Keratinocyte (primary cell): ENCODE measurements at regions not wholly inside any gene's neighbourhood (a gene's known extent, or its start where the extent isn't known, plus 50 kb on each side); places are given as distances from the start of the nearest gene placed in this dataset.

Source experiments
- DNase-seq: peaks from one replicate; pipeline ENCODE4 v3.0.0-alpha.2; 2011; ENCODE audit warnings: low read depth, missing footprints, low spot score
- FAIRE-seq: peaks from 2 replicates; lab custom pipeline; 2011; peaks lifted over from hg19 to GRCh38; lab: Jason Lieb, UNC
- H2AFZ ChIP-seq: 2 replicates; pipeline ENCODE4 v1.6.0; 2012; ENCODE audit warnings: low read length, control low read depth, inconsistent platforms; ENCODE audit not compliant: control insufficient read depth
- H3K27ac ChIP-seq: 2 replicates; pipeline ENCODE4 v1.5.1; 2011; ENCODE audit warnings: low read length; ENCODE audit not compliant: control insufficient read depth, insufficient read depth
- H3K27me3 ChIP-seq: 3 replicates; pipeline ENCODE4 v1.6.0; 2011; ENCODE audit warnings: low read length; ENCODE audit not compliant: control insufficient read depth, insufficient read depth; ENCODE audit errors: extremely low read depth
- H3K36me3 ChIP-seq, 2 experiments: 2 replicates in 1 of 2; 3 replicates in 1 of 2; pipeline ENCODE4 v1.5.1; 2011; ENCODE audit warnings: low read length in 2 of 2, mild to moderate bottlenecking in 1 of 2; ENCODE audit not compliant: control insufficient read depth in 2 of 2, insufficient read depth in 2 of 2; ENCODE audit errors: extremely low read depth in 1 of 2
- H3K4me1 ChIP-seq: 3 replicates; pipeline ENCODE4 v1.5.1; 2011; ENCODE audit warnings: low read length; ENCODE audit not compliant: control insufficient read depth, insufficient read depth; ENCODE audit errors: extremely low read depth
- H3K4me2 ChIP-seq: 3 replicates; pipeline ENCODE4 v1.6.0; 2011; ENCODE audit warnings: low read depth, low read length; ENCODE audit not compliant: control insufficient read depth, insufficient read depth; ENCODE audit errors: extremely low read depth
- H3K4me3 ChIP-seq, 3 experiments: fragments of 200-600 bp in 1 of 3; sonication (generic) in 1 of 3; 2 replicates in 2 of 3; 3 replicates in 1 of 3; pipeline ENCODE4 v1.5.1; 2011 to 2016; ENCODE audit warnings: low read length in 3 of 3, mild to moderate bottlenecking in 3 of 3, control low read depth in 2 of 3, inconsistent platforms in 1 of 3, low read depth in 1 of 3, mixed read lengths in 1 of 3, mixed run types in 1 of 3, moderate library complexity in 1 of 3; ENCODE audit not compliant: control insufficient read depth in 2 of 3, insufficient read depth in 2 of 3; ENCODE audit errors: extremely low read depth in 1 of 3
- H3K79me2 ChIP-seq: 2 replicates; pipeline ENCODE4 v1.6.0; 2012; ENCODE audit warnings: low read length; ENCODE audit not compliant: control insufficient read depth, insufficient read depth
- H3K9ac ChIP-seq: 3 replicates; pipeline ENCODE4 v1.6.0; 2011; ENCODE audit warnings: low read length; ENCODE audit not compliant: control insufficient read depth, insufficient read depth; ENCODE audit errors: extremely low read depth
- H3K9me1 ChIP-seq: 3 replicates; pipeline ENCODE4 v1.6.0; 2011; ENCODE audit warnings: low read length; ENCODE audit not compliant: control insufficient read depth, insufficient read depth; ENCODE audit errors: extremely low read depth
- H3K9me3 ChIP-seq: 2 replicates; pipeline ENCODE4 v1.5.1; 2012; ENCODE audit warnings: low read depth, low read length; ENCODE audit not compliant: control insufficient read depth
- H4K20me1 ChIP-seq: 3 replicates; pipeline ENCODE4 v1.6.0; 2011; ENCODE audit warnings: low read length; ENCODE audit not compliant: control insufficient read depth, insufficient read depth; ENCODE audit errors: extremely low read depth
- CTCF ChIP-seq, 3 experiments: IDR thresholded peaks in 1 of 3; conservative IDR thresholded peaks in 1 of 3; optimal IDR thresholded peaks in 1 of 3; 2 replicates in 2 of 3; 3 replicates in 1 of 3; pipeline versions ENCODE3 to v1.5.1; 2011; ENCODE audit warnings: low read length in 3 of 3, mild to moderate bottlenecking in 3 of 3, moderate library complexity in 2 of 3, control low read depth in 1 of 3, inconsistent platforms in 1 of 3; ENCODE audit not compliant: insufficient read depth in 2 of 3; ENCODE audit errors: extremely low read depth in 1 of 3
- EZH2 ChIP-seq: IDR thresholded peaks from one replicate; pipeline ENCODE4 v1.6.1; 2012; ENCODE audit warnings: inconsistent platforms, mild to moderate bottlenecking, low read length, moderate library complexity
- dilution Hi-C: fragments of 300-500 bp; cut with MboI; formaldehyde crosslinking; loops from one replicate; pipeline ENCODE4 v1.7.0; 2020; ENCODE audit warnings: low sequenced_read_pairs; ENCODE audit not compliant: extremely low pct_ligation_motif_present

- no peak for FAIRE-seq
- no peak overlapping the region for H2AFZ ChIP-seq
- dilution Hi-C loops = no loop called here
- H4K20me1 ChIP-seq = no peaks in the 10 kb centered on the region
- H3K9ac ChIP-seq = no peak overlapping the region
- H3K36me3 ChIP-seq = no peaks in the 10 kb centered on the region
- H3K27ac ChIP-seq = no peak overlapping the region
- H3K79me2 ChIP-seq = no peaks in the 10 kb centered on the region
- no peak for DNase-seq
- H3K4me2 ChIP-seq = no peak overlapping the region
- TF ChIP-seq CTCF (optimal IDR thresholded peaks at IDR 0.05 in 1 of 3, IDR thresholded peaks at IDR 0.05 in 1 of 3, conservative IDR thresholded peaks at IDR 0.05 in 1 of 3; ENCODE audit: extremely low read depth in 1 of 3, insufficient read depth in 2 of 3, low read length in 3 of 3) (no peak), EZH2 (no peak)
- H3K4me1 ChIP-seq = no peaks in the 10 kb centered on the region
- no peaks in the 10 kb centered on the region for H3K9me3 ChIP-seq
- H3K27me3 ChIP-seq = no peaks in the 10 kb centered on the region
- no peak overlapping the region for H3K4me3 ChIP-seq
- H3K9me1 ChIP-seq = no peaks in the 10 kb centered on the region
Measured at GRCh38 chr2:8568543-8569302, 113.1 kb upstream of the ID2 start.

- no peaks in the 10 kb centered on the region for H3K79me2 ChIP-seq
- DNase-seq (no peak), FAIRE-seq (no peak)
- H4K20me1 ChIP-seq = no peaks in the 10 kb centered on the region
- no peak overlapping the region for H3K27ac ChIP-seq
- TF ChIP-seq EZH2 (no peak), CTCF (optimal IDR thresholded peaks at IDR 0.05 in 1 of 3, IDR thresholded peaks at IDR 0.05 in 1 of 3, conservative IDR thresholded peaks at IDR 0.05 in 1 of 3; ENCODE audit: extremely low read depth in 1 of 3, insufficient read depth in 2 of 3, low read length in 3 of 3) (no peak)
- dilution Hi-C loops = no loop called here
- H3K9me1 ChIP-seq = no peaks in the 10 kb centered on the region
- no peak overlapping the region for H3K4me2 ChIP-seq
- no peak overlapping the region for H3K9ac ChIP-seq
- no peak overlapping the region for H3K4me3 ChIP-seq
- peaks cover under 1% of the 10 kb centered on the region for H3K27me3 ChIP-seq
- H2AFZ ChIP-seq = no peak overlapping the region
- H3K9me3 ChIP-seq = no peaks in the 10 kb centered on the region
- H3K4me1 ChIP-seq = peaks cover under 1% of the 10 kb centered on the region
- H3K36me3 ChIP-seq = no peaks in the 10 kb centered on the region
Measured at GRCh38 chr2:8569332-8569930, 112.4 kb upstream of the ID2 start.
